HEK293 (cell line): ENCODE measurements at regions not wholly inside any gene's neighbourhood (a gene's known extent, or its start where the extent isn't known, plus 50 kb on each side); places are given as distances from the start of the nearest gene placed in this dataset.

Experiments used
- CTCF ChIA-PET: fragments of 350-600 bp; formaldehyde crosslinking; extraction: SDS; loops from one replicate; lab custom pipeline; 2021; ENCODE audit warnings: antibody characterized with exemption; lab: Yijun Ruan, JAX
- POLR2A ChIA-PET: fragments of 300-600 bp; formaldehyde crosslinking; extraction: SDS; loops from one replicate; lab custom pipeline; 2020; ENCODE audit warnings: antibody characterized with exemption, inconsistent platforms; lab: Yijun Ruan, JAX
- H3K27ac ChIP-seq: fragments of 200-500 bp; sonication (Bioruptor generic); 2 replicates; pipeline ENCODE4 v1.5.1; 2014; ENCODE audit warnings: low read depth, low read length, control low read depth, inconsistent platforms; ENCODE audit errors: extremely low read depth
- H3K36me3 ChIP-seq, 2 experiments: fragments of 200-500 bp in 1 of 2; sonication (Bioruptor generic) in 1 of 2; 1 replicate in 1 of 2; 2 replicates in 1 of 2; pipeline ENCODE4 v1.5.1; 2014 to 2017; ENCODE audit warnings: inconsistent platforms in 2 of 2, low read length in 2 of 2; ENCODE audit not compliant: control insufficient read depth in 2 of 2, insufficient read depth in 1 of 2
- H3K4me1 ChIP-seq: fragments of 200-500 bp; sonication (Bioruptor generic); 2 replicates; pipeline ENCODE4 v1.5.1; 2014; ENCODE audit warnings: mild to moderate bottlenecking, low read length, inconsistent platforms; ENCODE audit not compliant: control insufficient read depth, insufficient read depth
- H3K4me3 ChIP-seq: 2 replicates; pipeline ENCODE4 v1.5.1; 2011; ENCODE audit warnings: low read depth, mild to moderate bottlenecking, control low read depth, low read length, moderate library complexity
- H3K9me3 ChIP-seq: fragments of 200-500 bp; sonication (Bioruptor generic); 2 replicates; pipeline ENCODE4 v1.5.1; 2014; ENCODE audit warnings: low read depth, low read length, inconsistent platforms; ENCODE audit not compliant: control insufficient read depth, insufficient read depth
- ELK4 ChIP-seq: IDR thresholded peaks from 2 replicates; pipeline ENCODE4 v1.6.1; 2011; ENCODE audit warnings: mild to moderate bottlenecking, low read depth, low read length, borderline replicate concordance
- GFI1B ChIP-seq: fragments of 450-650 bp; formaldehyde crosslinking; IDR thresholded peaks from 2 replicates; pipeline ENCODE4 v1.5.1; 2016; ENCODE audit warnings: missing biosample characterization, missing genetic modification characterization
- KLF8 ChIP-seq: fragments of 450-650 bp; formaldehyde crosslinking; IDR thresholded peaks from 2 replicates; pipeline ENCODE4 v1.5.1; 2016; ENCODE audit warnings: missing biosample characterization, missing genetic modification characterization
- PRDM2 ChIP-seq: fragments of 450-650 bp; formaldehyde crosslinking; IDR thresholded peaks from 2 replicates; pipeline ENCODE4 v1.5.1; 2016; ENCODE audit warnings: missing biosample characterization, missing genetic modification characterization, borderline replicate concordance
- RBAK ChIP-seq: fragments of 450-650 bp; formaldehyde crosslinking; IDR thresholded peaks from 2 replicates; pipeline ENCODE4 v1.5.1; 2016; ENCODE audit warnings: missing biosample characterization, missing genetic modification characterization
- SALL2 ChIP-seq: fragments of 450-650 bp; formaldehyde crosslinking; IDR thresholded peaks from 2 replicates; pipeline ENCODE4 v1.5.0; 2017; ENCODE audit warnings: missing biosample characterization, mild to moderate bottlenecking, missing genetic modification characterization, borderline replicate concordance
- SCRT2 ChIP-seq: fragments of 450-650 bp; formaldehyde crosslinking; IDR thresholded peaks from 2 replicates; pipeline ENCODE4 v1.5.1; 2016; ENCODE audit warnings: missing biosample characterization, missing genetic modification characterization
- ZBTB21 ChIP-seq: fragments of 450-650 bp; formaldehyde crosslinking; IDR thresholded peaks from 2 replicates; pipeline ENCODE4 v1.5.1; 2017; ENCODE audit warnings: missing biosample characterization, missing genetic modification characterization
- ZBTB8A ChIP-seq: fragments of 450-650 bp; formaldehyde crosslinking; IDR thresholded peaks from 2 replicates; pipeline ENCODE4 v1.5.1; 2016; ENCODE audit warnings: missing biosample characterization, missing genetic modification characterization
- ZFHX2 ChIP-seq: fragments of 450-650 bp; formaldehyde crosslinking; conservative IDR thresholded peaks from 2 replicates; pipeline ENCODE4 v1.5.1; 2016; ENCODE audit warnings: missing biosample characterization, missing genetic modification characterization
- ZFP3 ChIP-seq: fragments of 450-650 bp; formaldehyde crosslinking; IDR thresholded peaks from 2 replicates; pipeline ENCODE4 v1.5.1; 2016; ENCODE audit warnings: low read depth, missing biosample characterization, missing genetic modification characterization
- ZNF10 ChIP-seq: fragments of 450-650 bp; formaldehyde crosslinking; IDR thresholded peaks from 2 replicates; pipeline ENCODE4 v1.5.1; 2017; ENCODE audit warnings: missing biosample characterization, missing genetic modification characterization
- ZNF324 ChIP-seq: fragments of 450-650 bp; formaldehyde crosslinking; IDR thresholded peaks from 2 replicates; pipeline ENCODE4 v1.5.1; 2016; ENCODE audit warnings: missing biosample characterization, missing genetic modification characterization
- ZNF596 ChIP-seq: fragments of 450-650 bp; IDR thresholded peaks from 2 replicates; pipeline ENCODE4 v1.5.0; 2018; ENCODE audit warnings: missing biosample characterization, mild to moderate bottlenecking, missing genetic modification characterization, moderate library complexity
- ZNF623 ChIP-seq: fragments of 450-650 bp; formaldehyde crosslinking; IDR thresholded peaks from 2 replicates; pipeline ENCODE4 v1.5.1; 2016; ENCODE audit warnings: missing biosample characterization, missing genetic modification characterization
- ZNF624 ChIP-seq: fragments of 450-650 bp; formaldehyde crosslinking; IDR thresholded peaks from 2 replicates; pipeline ENCODE4 v1.5.1; 2017; ENCODE audit warnings: missing biosample characterization, missing genetic modification characterization
- ZNF626 ChIP-seq: fragments of 450-650 bp; sonication (Bioruptor Pico); formaldehyde crosslinking; IDR thresholded peaks from 2 replicates; pipeline ENCODE4 v1.5.1; 2018; ENCODE audit warnings: missing biosample characterization, missing genetic modification characterization, inconsistent platforms
- ZNF639 ChIP-seq: fragments of 450-650 bp; formaldehyde crosslinking; IDR thresholded peaks from 2 replicates; pipeline ENCODE4 v1.5.1; 2016; ENCODE audit warnings: missing biosample characterization, missing genetic modification characterization
- ZNF776 ChIP-seq: fragments of 450-650 bp; formaldehyde crosslinking; IDR thresholded peaks from 2 replicates; pipeline ENCODE4 v1.5.0; 2017; ENCODE audit warnings: missing biosample characterization, missing genetic modification characterization, borderline replicate concordance
- ZNF837 ChIP-seq: fragments of 450-650 bp; formaldehyde crosslinking; IDR thresholded peaks from 2 replicates; pipeline ENCODE4 v1.5.1; 2016; ENCODE audit warnings: missing biosample characterization, missing genetic modification characterization

GRCh38 chrX:145727476-145727875 lies 90.2 kb upstream of the SLITRK2 start:
- Histone ChIP-seq H3K36me3 (no peaks in the 10 kb centered on the region), H3K4me3 (no peak overlapping the region), H3K9me3 (no peaks in the 10 kb centered on the region), H3K27ac (no peak overlapping the region), H3K4me1 (no peaks in the 10 kb centered on the region)
- no peak for TF ChIP-seq ZNF324 (tag by site-specific recombination)
- TF ChIP-seq SCRT2 = no peak
- TF ChIP-seq SALL2 = no peak
- no peak for TF ChIP-seq KLF8 (tag by site-specific recombination)
- no peak for TF ChIP-seq ZNF624 (tag by site-specific recombination)
- TF ChIP-seq ZBTB21 (tag by site-specific recombination) = no peak
- TF ChIP-seq ZNF626 (tag by site-specific recombination) = no peak
- no peak for TF ChIP-seq ZFHX2 (tag by site-specific recombination)
- no peak for TF ChIP-seq ELK4
- TF ChIP-seq ZNF837 (tag by site-specific recombination) = no peak
- TF ChIP-seq ZNF623 (tag by site-specific recombination) = no peak
- no peak for TF ChIP-seq ZNF10
- no peak for TF ChIP-seq ZNF639 (tag by site-specific recombination)
- no peak for TF ChIP-seq ZBTB8A (tag by site-specific recombination)
- TF ChIP-seq ZNF776 (tag by site-specific recombination) = no peak
- TF ChIP-seq GFI1B (tag by site-specific recombination) = no peak
- no peak for TF ChIP-seq PRDM2 (tag by site-specific recombination)
- no peak for TF ChIP-seq ZNF596 (tag by site-specific recombination)
- TF ChIP-seq ZFP3 (tag by site-specific recombination) = no peak
- TF ChIP-seq RBAK (tag by site-specific recombination) = no peak
- POLR2A ChIA-PET = no interaction called here
- CTCF ChIA-PET = interaction anchor here (0.7 kb wide), 1 partner anchor 51 kb away, joined by 6 read pairs; no protein-coding TSS in a partner anchor
